Trophoblast cell (in vitro differentiated cells and primary cell): ENCODE measurements at regions not wholly inside any gene's neighbourhood (a gene's known extent, or its start where the extent isn't known, plus 50 kb on each side); places are given as distances from the start of the nearest gene placed in this dataset.

Experiments
- DNase-seq, 2 donors: peaks; one replicate each; pipeline ENCODE4 v3.0.0-alpha.2; 2016
- H2AFZ ChIP-seq: 2 replicates; pipeline ENCODE4 v1.6.1; 2013; ENCODE audit warnings: low read length, moderate library complexity, mild to moderate bottlenecking; ENCODE audit not compliant: insufficient read depth, poor library complexity
- H2AK5ac ChIP-seq: 2 replicates; pipeline ENCODE4 v1.6.1; 2013; ENCODE audit warnings: mild to moderate bottlenecking, low read length
- H2BK120ac ChIP-seq: 2 replicates; pipeline ENCODE4 v1.6.1; 2013; ENCODE audit warnings: low read length, mild to moderate bottlenecking, moderate library complexity; ENCODE audit not compliant: insufficient read depth, poor library complexity
- H2BK12ac ChIP-seq: 2 replicates; pipeline ENCODE4 v1.6.1; 2013; ENCODE audit warnings: mild to moderate bottlenecking, low read length, moderate library complexity
- H2BK5ac ChIP-seq: 2 replicates; pipeline ENCODE4 v1.6.1; 2013; ENCODE audit warnings: low read length, low read depth, moderate library complexity, mild to moderate bottlenecking; ENCODE audit not compliant: poor library complexity
- H3K14ac ChIP-seq: 2 replicates; pipeline ENCODE4 v1.6.1; 2013; ENCODE audit warnings: mild to moderate bottlenecking, low read length
- H3K18ac ChIP-seq: 2 replicates; pipeline ENCODE4 v1.6.1; 2013; ENCODE audit warnings: mild to moderate bottlenecking, low read length
- H3K23ac ChIP-seq: 2 replicates; pipeline ENCODE4 v1.6.1; 2013; ENCODE audit warnings: low read length
- H3K27ac ChIP-seq: 2 replicates; pipeline ENCODE4 v1.5.1; 2013; ENCODE audit warnings: low read depth, mild to moderate bottlenecking, inconsistent platforms, low read length, moderate library complexity
- H3K27me3 ChIP-seq: 2 replicates; pipeline ENCODE4 v1.6.1; 2013; ENCODE audit warnings: inconsistent platforms, mild to moderate bottlenecking, low read length, moderate library complexity; ENCODE audit not compliant: insufficient read depth
- H3K36me3 ChIP-seq, 2 experiments: 1 replicate in 1 of 2; 2 replicates in 1 of 2; pipeline ENCODE4 v1.6.1; 2013; ENCODE audit warnings: low read length in 2 of 2, mild to moderate bottlenecking in 2 of 2, moderate library complexity in 1 of 2; ENCODE audit not compliant: insufficient read depth in 2 of 2, control insufficient read depth in 1 of 2
- H3K4ac ChIP-seq: 2 replicates; pipeline ENCODE4 v1.6.1; 2013; ENCODE audit warnings: low read depth, mild to moderate bottlenecking, low read length, moderate library complexity
- H3K4me1 ChIP-seq, 2 experiments: 1 replicate in 1 of 2; 2 replicates in 1 of 2; pipeline ENCODE4 v1.6.1; 2013; ENCODE audit warnings: low read length in 2 of 2, mild to moderate bottlenecking in 2 of 2, moderate library complexity in 1 of 2; ENCODE audit not compliant: insufficient read depth in 2 of 2, control insufficient read depth in 1 of 2
- H3K4me2 ChIP-seq: 2 replicates; pipeline ENCODE4 v1.6.1; 2013; ENCODE audit warnings: inconsistent platforms, mild to moderate bottlenecking, low read length, moderate library complexity
- H3K4me3 ChIP-seq: 2 replicates; pipeline ENCODE4 v1.5.1; 2013; ENCODE audit warnings: mild to moderate bottlenecking, low read depth, low read length, inconsistent platforms
- H3K79me1 ChIP-seq: one replicate; pipeline ENCODE4 v1.6.1; 2013; ENCODE audit warnings: low read length
- H3K79me2 ChIP-seq: 2 replicates; pipeline ENCODE4 v1.6.1; 2013; ENCODE audit warnings: low read length, mild to moderate bottlenecking; ENCODE audit not compliant: control insufficient read depth, insufficient read depth, poor library complexity
- H3K9ac ChIP-seq: 2 replicates; pipeline ENCODE4 v1.6.1; 2013; ENCODE audit warnings: mild to moderate bottlenecking, low read length
- H3K9me3 ChIP-seq: 2 replicates; pipeline ENCODE4 v1.6.1; 2013; ENCODE audit warnings: low read depth, mild to moderate bottlenecking, control low read depth, inconsistent platforms, low read length; ENCODE audit not compliant: insufficient read depth
- H4K12ac ChIP-seq: 2 replicates; pipeline ENCODE4 v1.6.1; 2013; ENCODE audit warnings: low read depth, mild to moderate bottlenecking, low read length, moderate library complexity
- H4K8ac ChIP-seq: 2 replicates; pipeline ENCODE4 v1.6.1; 2013; ENCODE audit warnings: low read depth, mild to moderate bottlenecking, low read length, moderate library complexity
- H4K91ac ChIP-seq: one replicate; pipeline ENCODE4 v1.6.1; 2013; ENCODE audit warnings: low read depth, mild to moderate bottlenecking, low read length, moderate library complexity
- WGBS: extraction: QIAGEN DNeasy Blood & Tissue Kit; methylation state at CpG from one replicate; pipeline ENCODE4 v1.1.7; 2013; ENCODE audit warnings: missing lambda C conversion rate; ENCODE audit not compliant: insufficient read length, insufficient coverage; ENCODE audit errors: extremely low coverage; 5-methylcytosine and 5-hydroxymethylcytosine counted together

DNA sequence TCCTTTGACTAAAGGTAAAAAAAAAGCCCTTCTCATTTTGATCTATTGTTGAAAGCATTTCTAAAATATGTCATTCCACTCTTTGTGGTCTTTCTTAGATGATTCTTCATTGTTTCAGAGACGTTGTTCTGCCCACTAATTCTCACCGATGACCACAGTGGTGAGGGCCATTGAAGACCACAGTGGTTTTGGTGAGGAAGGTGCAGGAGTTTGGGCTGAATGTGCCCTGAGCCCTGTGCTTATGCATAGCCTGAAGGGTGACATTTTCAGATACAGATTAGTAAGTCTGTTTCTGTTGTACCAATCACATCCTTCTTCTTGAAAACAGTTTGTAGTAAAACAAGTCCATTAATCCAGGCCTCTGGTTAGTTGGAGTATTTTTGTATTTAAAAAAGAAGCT, 251.3 kb upstream of the ATP5MC3 start:
- no peaks in the 10 kb centered on the region for H3K9me3 ChIP-seq
- no peak overlapping the region for H3K27ac ChIP-seq
- no peak overlapping the region for H4K8ac ChIP-seq
- H3K4ac ChIP-seq: no peak overlapping the region
- no peak overlapping the region for H2BK12ac ChIP-seq
- no peak overlapping the region for H2BK5ac ChIP-seq
- no peak overlapping the region for H2AK5ac ChIP-seq
- H3K14ac ChIP-seq: no peak overlapping the region
- DNase-seq: no peak
- no peaks in the 10 kb centered on the region for H3K27me3 ChIP-seq
- no peak overlapping the region for H3K9ac ChIP-seq
- no peaks in the 10 kb centered on the region for H3K79me2 ChIP-seq
- H4K91ac ChIP-seq: no peak overlapping the region
- H3K18ac ChIP-seq: no peak overlapping the region
- H3K79me1 ChIP-seq: peaks cover 3% of the 10 kb centered on the region
- no peak overlapping the region for H2BK120ac ChIP-seq
- WGBS: no CpG with 5 or more reads among the region's 2 CpGs
- no peaks in the 10 kb centered on the region for H3K36me3 ChIP-seq
- no peak overlapping the region for H3K23ac ChIP-seq
- no peak overlapping the region for H3K4me3 ChIP-seq
- peaks cover 3 to 5% of the 10 kb centered on the region in 2 experiments for H3K4me1 ChIP-seq
- no peak overlapping the region for H4K12ac ChIP-seq
- H2AFZ ChIP-seq: no peak overlapping the region
- no peak overlapping the region for H3K4me2 ChIP-seq

DNA sequence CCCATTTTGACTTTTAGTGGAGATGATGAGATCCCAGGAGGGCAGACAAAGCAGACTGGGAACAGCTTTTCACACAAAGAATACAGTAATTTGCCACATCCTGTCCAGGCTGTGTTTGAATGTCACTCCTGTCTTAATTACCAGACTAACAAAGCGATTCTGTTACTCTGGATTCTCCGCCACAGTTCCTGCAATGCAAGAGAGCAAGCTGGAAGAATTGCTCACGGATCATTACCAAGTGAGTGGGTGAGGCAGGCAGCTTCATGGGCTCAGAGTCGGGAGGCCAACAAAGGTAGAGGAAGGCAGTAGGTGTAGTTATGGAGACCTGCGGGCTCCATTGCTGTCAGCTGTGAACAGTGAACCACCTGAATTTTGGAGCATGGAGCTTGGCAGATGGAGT, 250.5 kb upstream of the ATP5MC3 start:
- H2BK5ac ChIP-seq: no peak overlapping the region
- no peak overlapping the region for H3K4ac ChIP-seq
- H3K4me2 ChIP-seq: no peak overlapping the region
- H3K9me3 ChIP-seq: no peaks in the 10 kb centered on the region
- H3K36me3 ChIP-seq: no peaks in the 10 kb centered on the region
- H2AK5ac ChIP-seq: no peak overlapping the region
- WGBS: no CpG with 5 or more reads among the region's 5 CpGs
- no peak overlapping the region for H2BK12ac ChIP-seq
- H3K27me3 ChIP-seq: no peaks in the 10 kb centered on the region
- no peak overlapping the region for H3K4me3 ChIP-seq
- no peak overlapping the region for H2BK120ac ChIP-seq
- H3K23ac ChIP-seq: no peak overlapping the region
- H4K8ac ChIP-seq: no peak overlapping the region
- no peak overlapping the region for H2AFZ ChIP-seq
- no peaks in the 10 kb centered on the region for H3K79me2 ChIP-seq
- H3K79me1 ChIP-seq: peaks cover 3% of the 10 kb centered on the region
- H3K14ac ChIP-seq: no peak overlapping the region
- peaks cover 3 to 5% of the 10 kb centered on the region in 2 experiments for H3K4me1 ChIP-seq
- H3K27ac ChIP-seq: peak overlapping the region; percentile 3
- no peak overlapping the region for H4K91ac ChIP-seq
- H4K12ac ChIP-seq: no peak overlapping the region
- no peak for DNase-seq
- no peak overlapping the region for H3K18ac ChIP-seq
- H3K9ac ChIP-seq: no peak overlapping the region

DNA sequence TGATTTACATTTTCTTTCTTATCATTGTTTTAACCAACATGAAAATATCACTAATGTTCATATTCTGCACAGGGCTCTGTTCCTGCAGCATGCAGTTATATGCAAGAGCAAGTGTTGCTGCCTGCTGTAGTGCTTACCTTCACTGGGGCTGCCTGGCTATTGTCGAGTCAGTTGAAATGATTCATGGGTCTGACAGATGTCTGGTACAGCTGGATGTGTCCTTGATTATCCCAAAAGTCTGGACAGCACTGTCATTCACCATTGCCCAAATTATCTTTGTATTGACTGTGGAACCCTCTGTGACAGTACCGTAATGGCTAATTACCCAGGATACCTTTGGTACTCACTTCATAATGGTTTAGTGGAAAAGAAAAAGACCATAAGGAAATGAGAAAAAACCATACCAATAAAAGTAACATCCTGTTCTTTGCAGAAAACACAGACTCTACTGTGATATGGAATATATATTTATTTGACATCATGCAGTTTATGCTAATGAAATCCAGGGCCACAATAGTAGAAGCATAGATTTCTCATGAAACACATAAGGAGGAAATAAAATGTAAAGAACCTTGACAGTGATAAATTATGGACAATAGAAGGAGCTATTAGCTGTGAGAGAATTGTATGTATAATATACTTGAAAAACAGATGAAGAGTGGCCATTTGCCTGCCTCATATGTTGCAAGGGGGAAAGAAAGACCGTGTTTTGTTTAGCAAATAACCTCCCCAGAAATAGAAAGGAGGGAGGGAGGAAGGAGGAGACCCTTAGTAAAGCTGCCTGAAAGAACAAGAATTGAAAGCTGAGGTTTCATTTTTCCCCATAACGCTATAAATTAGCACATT, 249.8 kb upstream of the ATP5MC3 start:
- no peak overlapping the region for H2AK5ac ChIP-seq
- no peak overlapping the region for H4K8ac ChIP-seq
- peaks cover 3 to 5% of the 10 kb centered on the region in 2 experiments for H3K4me1 ChIP-seq
- H3K23ac ChIP-seq: no peak overlapping the region
- DNase-seq: no peak
- no peaks in the 10 kb centered on the region for H3K9me3 ChIP-seq
- H3K4ac ChIP-seq: no peak overlapping the region
- H3K9ac ChIP-seq: no peak overlapping the region
- no peak overlapping the region for H3K18ac ChIP-seq
- no peak overlapping the region for H2BK5ac ChIP-seq
- H2BK120ac ChIP-seq: no peak overlapping the region
- H3K27me3 ChIP-seq: no peaks in the 10 kb centered on the region
- no CpG with 5 or more reads among the region's 4 CpGs for WGBS
- no peak overlapping the region for H3K4me3 ChIP-seq
- no peaks in the 10 kb centered on the region for H3K79me2 ChIP-seq
- H3K79me1 ChIP-seq: peaks cover 3% of the 10 kb centered on the region
- H3K36me3 ChIP-seq: no peaks in the 10 kb centered on the region
- no peak overlapping the region for H3K14ac ChIP-seq
- H3K27ac ChIP-seq: peak overlapping the region; percentile 10
- no peak overlapping the region for H3K4me2 ChIP-seq
- H2AFZ ChIP-seq: no peak overlapping the region
- H4K12ac ChIP-seq: no peak overlapping the region
- H4K91ac ChIP-seq: no peak overlapping the region
- no peak overlapping the region for H2BK12ac ChIP-seq

DNA sequence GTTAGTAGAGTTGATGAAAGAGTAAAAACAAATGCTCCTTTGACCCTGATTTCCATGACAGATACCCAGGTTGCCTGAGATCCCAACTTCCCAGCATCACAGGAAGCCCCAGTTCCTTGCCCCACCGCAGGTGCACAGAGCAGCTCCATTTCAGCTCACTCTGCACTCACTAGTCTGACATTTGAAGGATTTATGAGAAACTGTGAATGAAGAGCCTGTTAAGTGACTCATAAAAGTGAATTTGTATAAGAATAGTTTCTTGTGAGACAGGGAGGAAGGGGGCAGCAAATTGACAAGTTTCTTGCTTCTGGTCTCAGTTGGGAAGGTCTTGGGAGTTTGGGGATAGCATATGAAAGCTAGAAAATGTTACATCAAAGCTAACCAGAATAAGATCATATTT, 248.7 kb upstream of the ATP5MC3 start:
- no peak overlapping the region for H3K4ac ChIP-seq
- no CpG with 5 or more reads among the region's 1 CpG for WGBS
- no peak overlapping the region for H4K12ac ChIP-seq
- DNase-seq: no peak
- H3K9ac ChIP-seq: no peak overlapping the region
- H2BK12ac ChIP-seq: no peak overlapping the region
- H3K9me3 ChIP-seq: no peaks in the 10 kb centered on the region
- H3K4me3 ChIP-seq: no peak overlapping the region
- no peak overlapping the region for H3K27ac ChIP-seq
- no peaks in the 10 kb centered on the region for H3K27me3 ChIP-seq
- no peaks in the 10 kb centered on the region for H3K79me2 ChIP-seq
- no peak overlapping the region for H2AK5ac ChIP-seq
- H3K14ac ChIP-seq: no peak overlapping the region
- no peak overlapping the region for H2AFZ ChIP-seq
- H3K79me1 ChIP-seq: peaks cover 3% of the 10 kb centered on the region
- H4K91ac ChIP-seq: no peak overlapping the region
- H3K18ac ChIP-seq: no peak overlapping the region
- H4K8ac ChIP-seq: no peak overlapping the region
- peaks cover 2 to 3% of the 10 kb centered on the region in 2 experiments for H3K4me1 ChIP-seq
- H2BK5ac ChIP-seq: no peak overlapping the region
- no peaks in the 10 kb centered on the region for H3K36me3 ChIP-seq
- no peak overlapping the region for H3K23ac ChIP-seq
- H3K4me2 ChIP-seq: no peak overlapping the region
- H2BK120ac ChIP-seq: no peak overlapping the region
